ENCODE measurements at regions not wholly inside any gene's neighbourhood (a gene's known extent, or its start where the extent isn't known, plus 50 kb on each side); places are given as distances from the start of the nearest gene placed in this dataset.

GRCh38 chr2:59963157-59963556 is 590.3 kb downstream of the BCL11A start (continued):
- TF ChIP-seq CBX8 (IDR thresholded peaks at IDR 0.05; ENCODE audit: borderline replicate concordance, low read depth, low read length), result no peak
